ENCODE measurements at regions not wholly inside any gene's neighbourhood (a gene's known extent, or its start where the extent isn't known, plus 50 kb on each side); places are given as distances from the start of the nearest gene placed in this dataset.

DNA sequence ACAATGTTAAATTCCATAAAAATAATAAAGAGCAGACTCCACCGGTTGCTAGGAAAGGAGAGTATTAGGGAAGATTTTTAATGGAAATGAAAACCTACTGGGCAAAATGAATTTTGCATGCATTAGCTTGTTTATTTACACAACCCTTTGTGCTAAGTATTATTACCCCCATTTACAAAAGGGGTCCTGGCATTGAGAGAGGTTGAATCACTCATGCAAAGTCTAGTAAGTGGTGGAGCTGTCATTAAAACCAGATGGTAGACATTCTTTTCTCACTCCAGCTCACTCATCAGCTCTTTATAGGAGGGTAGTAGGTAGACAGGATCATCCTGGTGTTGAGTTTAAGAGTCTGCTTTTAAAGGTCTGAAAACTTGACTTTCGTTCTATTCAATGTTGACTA lies 395.1 kb downstream of the PLK2 start:
- no peak for TF ChIP-seq EZH2 (IDR thresholded peaks at IDR 0.05; ENCODE audit: borderline replicate concordance, low read depth, low read length, severe bottlenecking)
- TF ChIP-seq, protein P1, sequence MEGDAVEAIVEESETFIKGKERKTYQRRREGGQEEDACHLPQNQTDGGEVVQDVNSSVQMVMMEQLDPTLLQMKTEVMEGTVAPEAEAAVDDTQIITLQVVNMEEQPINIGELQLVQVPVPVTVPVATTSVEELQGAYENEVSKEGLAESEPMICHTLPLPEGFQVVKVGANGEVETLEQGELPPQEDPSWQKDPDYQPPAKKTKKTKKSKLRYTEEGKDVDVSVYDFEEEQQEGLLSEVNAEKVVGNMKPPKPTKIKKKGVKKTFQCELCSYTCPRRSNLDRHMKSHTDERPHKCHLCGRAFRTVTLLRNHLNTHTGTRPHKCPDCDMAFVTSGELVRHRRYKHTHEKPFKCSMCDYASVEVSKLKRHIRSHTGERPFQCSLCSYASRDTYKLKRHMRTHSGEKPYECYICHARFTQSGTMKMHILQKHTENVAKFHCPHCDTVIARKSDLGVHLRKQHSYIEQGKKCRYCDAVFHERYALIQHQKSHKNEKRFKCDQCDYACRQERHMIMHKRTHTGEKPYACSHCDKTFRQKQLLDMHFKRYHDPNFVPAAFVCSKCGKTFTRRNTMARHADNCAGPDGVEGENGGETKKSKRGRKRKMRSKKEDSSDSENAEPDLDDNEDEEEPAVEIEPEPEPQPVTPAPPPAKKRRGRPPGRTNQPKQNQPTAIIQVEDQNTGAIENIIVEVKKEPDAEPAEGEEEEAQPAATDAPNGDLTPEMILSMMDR (IDR thresholded peaks at IDR 0.05; ENCODE audit: borderline replicate concordance, extremely low read depth, low read length, poor library complexity, severe bottlenecking): no peak
